ENCODE measurements at regions not wholly inside any gene's neighbourhood (a gene's known extent, or its start where the extent isn't known, plus 50 kb on each side); places are given as distances from the start of the nearest gene placed in this dataset.

GRCh38 chr5:4924577-4924976, 215.6 kb upstream of the ADAMTS16 start:
- TF ChIP-seq POLR2AphosphoS5 (IDR thresholded peaks at IDR 0.05; ENCODE audit: insufficient read depth, low read depth, low read length) (no peak), POLR2A (IDR thresholded peaks at IDR 0.05; ENCODE audit: low read depth, low read length) (no peak), JUN (IDR thresholded peaks at IDR 0.05; ENCODE audit: borderline replicate concordance, insufficient read depth, insufficient read length, low read depth) (no peak), GATA2 (IDR thresholded peaks at IDR 0.05; ENCODE audit: insufficient read depth, insufficient read length, low read depth, low read length) (no peak), EZH2 (IDR thresholded peaks at IDR 0.05; ENCODE audit: borderline replicate concordance, low read depth, low read length, severe bottlenecking) (no peak), MYC (IDR thresholded peaks at IDR 0.05; ENCODE audit: low read depth, low read length) (no peak), FOS (IDR thresholded peaks at IDR 0.05; ENCODE audit: borderline replicate concordance, insufficient read depth, low read length) (no peak)
- TF ChIP-seq, protein P1, sequence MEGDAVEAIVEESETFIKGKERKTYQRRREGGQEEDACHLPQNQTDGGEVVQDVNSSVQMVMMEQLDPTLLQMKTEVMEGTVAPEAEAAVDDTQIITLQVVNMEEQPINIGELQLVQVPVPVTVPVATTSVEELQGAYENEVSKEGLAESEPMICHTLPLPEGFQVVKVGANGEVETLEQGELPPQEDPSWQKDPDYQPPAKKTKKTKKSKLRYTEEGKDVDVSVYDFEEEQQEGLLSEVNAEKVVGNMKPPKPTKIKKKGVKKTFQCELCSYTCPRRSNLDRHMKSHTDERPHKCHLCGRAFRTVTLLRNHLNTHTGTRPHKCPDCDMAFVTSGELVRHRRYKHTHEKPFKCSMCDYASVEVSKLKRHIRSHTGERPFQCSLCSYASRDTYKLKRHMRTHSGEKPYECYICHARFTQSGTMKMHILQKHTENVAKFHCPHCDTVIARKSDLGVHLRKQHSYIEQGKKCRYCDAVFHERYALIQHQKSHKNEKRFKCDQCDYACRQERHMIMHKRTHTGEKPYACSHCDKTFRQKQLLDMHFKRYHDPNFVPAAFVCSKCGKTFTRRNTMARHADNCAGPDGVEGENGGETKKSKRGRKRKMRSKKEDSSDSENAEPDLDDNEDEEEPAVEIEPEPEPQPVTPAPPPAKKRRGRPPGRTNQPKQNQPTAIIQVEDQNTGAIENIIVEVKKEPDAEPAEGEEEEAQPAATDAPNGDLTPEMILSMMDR (IDR thresholded peaks at IDR 0.05; ENCODE audit: extremely low read depth in 1 of 2, insufficient read depth in 1 of 2, low read depth in 1 of 2, low read length in 2 of 2) = no peak
- TF ChIP-seq, protein P2, sequence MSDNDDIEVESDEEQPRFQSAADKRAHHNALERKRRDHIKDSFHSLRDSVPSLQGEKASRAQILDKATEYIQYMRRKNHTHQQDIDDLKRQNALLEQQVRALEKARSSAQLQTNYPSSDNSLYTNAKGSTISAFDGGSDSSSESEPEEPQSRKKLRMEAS (IDR thresholded peaks at IDR 0.05; ENCODE audit: insufficient read depth, insufficient read length) = no peak
